ENCODE measurements at regions not wholly inside any gene's neighbourhood (a gene's known extent, or its start where the extent isn't known, plus 50 kb on each side); places are given as distances from the start of the nearest gene placed in this dataset.

DNA sequence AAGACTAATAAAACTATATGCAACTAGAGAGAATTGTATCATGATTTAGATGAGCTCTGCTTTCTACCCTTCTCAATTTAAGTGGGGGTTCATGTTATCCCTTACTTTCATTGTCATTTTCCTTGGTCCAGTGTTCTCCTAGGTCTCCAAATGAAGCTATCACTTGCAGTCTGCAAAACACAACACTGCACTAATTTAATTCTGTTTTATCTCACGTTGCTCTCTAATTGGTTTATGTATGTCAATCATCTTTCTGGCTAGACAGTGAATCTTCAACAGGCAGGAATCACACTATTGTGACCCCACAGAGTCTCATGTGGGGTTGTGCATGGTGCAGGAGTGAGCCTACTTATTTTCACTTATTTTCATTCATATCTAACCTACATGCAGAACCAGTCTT lies 348.3 kb upstream of the SYT4 start:
- TF ChIP-seq POLR2A (IDR thresholded peaks at IDR 0.05) = no peak
- TF ChIP-seq, protein P1, sequence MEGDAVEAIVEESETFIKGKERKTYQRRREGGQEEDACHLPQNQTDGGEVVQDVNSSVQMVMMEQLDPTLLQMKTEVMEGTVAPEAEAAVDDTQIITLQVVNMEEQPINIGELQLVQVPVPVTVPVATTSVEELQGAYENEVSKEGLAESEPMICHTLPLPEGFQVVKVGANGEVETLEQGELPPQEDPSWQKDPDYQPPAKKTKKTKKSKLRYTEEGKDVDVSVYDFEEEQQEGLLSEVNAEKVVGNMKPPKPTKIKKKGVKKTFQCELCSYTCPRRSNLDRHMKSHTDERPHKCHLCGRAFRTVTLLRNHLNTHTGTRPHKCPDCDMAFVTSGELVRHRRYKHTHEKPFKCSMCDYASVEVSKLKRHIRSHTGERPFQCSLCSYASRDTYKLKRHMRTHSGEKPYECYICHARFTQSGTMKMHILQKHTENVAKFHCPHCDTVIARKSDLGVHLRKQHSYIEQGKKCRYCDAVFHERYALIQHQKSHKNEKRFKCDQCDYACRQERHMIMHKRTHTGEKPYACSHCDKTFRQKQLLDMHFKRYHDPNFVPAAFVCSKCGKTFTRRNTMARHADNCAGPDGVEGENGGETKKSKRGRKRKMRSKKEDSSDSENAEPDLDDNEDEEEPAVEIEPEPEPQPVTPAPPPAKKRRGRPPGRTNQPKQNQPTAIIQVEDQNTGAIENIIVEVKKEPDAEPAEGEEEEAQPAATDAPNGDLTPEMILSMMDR (IDR thresholded peaks at IDR 0.05) = no peak
